Body of pancreas (tissue), 4 donors: ENCODE measurements at regions not wholly inside any gene's neighbourhood (a gene's known extent, or its start where the extent isn't known, plus 50 kb on each side); places are given as distances from the start of the nearest gene placed in this dataset.

Experiments used
- ATAC-seq: fragments of 150-250 bp; one replicate; pipeline ENCODE4 v1.9.1; 2016
- DNase-seq, 4 donors: peaks; one replicate each; pipeline ENCODE4 v3.0.0-alpha.2; 2019
- H3K27ac ChIP-seq, 4 donors: fragments of 200-600 bp; sonication (generic); 1 replicate in 3 of 4; 2 replicates in 1 of 4; pipeline versions ENCODE4 v1.5.1 to v1.6.1; 2016 to 2019; ENCODE audit warnings: mild to moderate bottlenecking in 1 of 4, mixed read lengths in 1 of 4, moderate library complexity in 1 of 4
- H3K27me3 ChIP-seq, 2 donors: fragments of 200-600 bp; sonication (generic); one replicate each; pipeline ENCODE4 v1.6.0; 2016; ENCODE audit warnings: mild to moderate bottlenecking in 1 of 2
- H3K36me3 ChIP-seq, 2 donors: fragments of 200-600 bp; sonication (generic); replicated peaks in 1 of 2; 2 replicates each; pipeline ENCODE4 v1.5.1; 2016; ENCODE audit warnings: low read depth in 2 of 2; ENCODE audit not compliant: insufficient read depth in 1 of 2
- H3K4me1 ChIP-seq: fragments of 200-600 bp; sonication (generic); one replicate; pipeline ENCODE4 v1.6.0; 2016
- H3K4me3 ChIP-seq, 2 donors: fragments of 200-600 bp; sonication (generic); 1 replicate in 1 of 2; 2 replicates in 1 of 2; pipeline ENCODE4 v1.5.1; 2016 to 2019
- H3K9me3 ChIP-seq, 3 donors: fragments of 200-600 bp; sonication (generic); 1 replicate in 2 of 3; 2 replicates in 1 of 3; pipeline ENCODE4 v1.5.1; 2016
- POLR2A ChIP-seq, 3 donors: fragments of 450-650 bp; IDR thresholded peaks; one replicate each; pipeline ENCODE4 v1.6.1; 2016; ENCODE audit warnings: antibody characterized with exemption in 3 of 3, mild to moderate bottlenecking in 2 of 3
- WGBS, 2 donors: methylation state at CpG; one replicate each; pipeline ENCODE4 v1.1.5; 2017; 5-methylcytosine and 5-hydroxymethylcytosine counted together
- intact Hi-C: fragments of 100-400 bp; cut with DNase I; formaldehyde crosslinking; loops from one replicate; pipeline ENCODE4 v1.15.1; 2023
- TF ChIP-seq, protein P1 (sequence below), 7 experiments: fragments of 450-650 bp in 4 of 7; fragments of 200-600 bp in 3 of 7; sonication (generic) in 3 of 7; IDR thresholded peaks; one replicate each; pipeline ENCODE4 v1.5.1; 2016 to 2019; ENCODE audit warnings: antibody characterized with exemption in 7 of 7

DNA sequence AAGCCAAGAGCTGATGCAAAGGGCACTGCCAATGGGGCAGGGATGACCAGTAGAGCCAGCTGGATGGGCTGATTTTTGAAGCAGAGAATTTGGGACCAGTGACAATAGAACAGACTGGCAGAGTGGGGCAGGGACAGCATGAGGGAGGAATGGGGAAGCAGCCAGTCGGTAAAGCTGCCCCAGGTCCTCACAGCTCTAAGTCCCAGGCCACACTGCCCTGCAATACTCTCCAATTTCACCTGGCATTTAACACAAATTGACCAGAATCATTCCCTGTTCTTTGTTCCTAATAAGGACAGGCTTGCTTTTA, 186.9 kb downstream of the CTTN start:
- Histone ChIP-seq H3K27ac (no peak overlapping the region), H3K27me3 (no peaks in the 10 kb centered on the region), H3K4me3 (no peak overlapping the region), H3K4me1 (no peaks in the 10 kb centered on the region), H3K36me3 (no peaks in the 10 kb centered on the region), H3K9me3 (no peaks in the 10 kb centered on the region)
- DNase-seq (no peak), ATAC-seq (no peak)
- WGBS, 2 donors = 89 to 92% methylated on average over 1 of the region's 1 CpG
- TF ChIP-seq, protein P1, sequence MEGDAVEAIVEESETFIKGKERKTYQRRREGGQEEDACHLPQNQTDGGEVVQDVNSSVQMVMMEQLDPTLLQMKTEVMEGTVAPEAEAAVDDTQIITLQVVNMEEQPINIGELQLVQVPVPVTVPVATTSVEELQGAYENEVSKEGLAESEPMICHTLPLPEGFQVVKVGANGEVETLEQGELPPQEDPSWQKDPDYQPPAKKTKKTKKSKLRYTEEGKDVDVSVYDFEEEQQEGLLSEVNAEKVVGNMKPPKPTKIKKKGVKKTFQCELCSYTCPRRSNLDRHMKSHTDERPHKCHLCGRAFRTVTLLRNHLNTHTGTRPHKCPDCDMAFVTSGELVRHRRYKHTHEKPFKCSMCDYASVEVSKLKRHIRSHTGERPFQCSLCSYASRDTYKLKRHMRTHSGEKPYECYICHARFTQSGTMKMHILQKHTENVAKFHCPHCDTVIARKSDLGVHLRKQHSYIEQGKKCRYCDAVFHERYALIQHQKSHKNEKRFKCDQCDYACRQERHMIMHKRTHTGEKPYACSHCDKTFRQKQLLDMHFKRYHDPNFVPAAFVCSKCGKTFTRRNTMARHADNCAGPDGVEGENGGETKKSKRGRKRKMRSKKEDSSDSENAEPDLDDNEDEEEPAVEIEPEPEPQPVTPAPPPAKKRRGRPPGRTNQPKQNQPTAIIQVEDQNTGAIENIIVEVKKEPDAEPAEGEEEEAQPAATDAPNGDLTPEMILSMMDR (IDR thresholded peaks at IDR 0.05) = no peak
- no peak for TF ChIP-seq POLR2A (IDR thresholded peaks at IDR 0.05)
- intact Hi-C loops = no loop called here

DNA sequence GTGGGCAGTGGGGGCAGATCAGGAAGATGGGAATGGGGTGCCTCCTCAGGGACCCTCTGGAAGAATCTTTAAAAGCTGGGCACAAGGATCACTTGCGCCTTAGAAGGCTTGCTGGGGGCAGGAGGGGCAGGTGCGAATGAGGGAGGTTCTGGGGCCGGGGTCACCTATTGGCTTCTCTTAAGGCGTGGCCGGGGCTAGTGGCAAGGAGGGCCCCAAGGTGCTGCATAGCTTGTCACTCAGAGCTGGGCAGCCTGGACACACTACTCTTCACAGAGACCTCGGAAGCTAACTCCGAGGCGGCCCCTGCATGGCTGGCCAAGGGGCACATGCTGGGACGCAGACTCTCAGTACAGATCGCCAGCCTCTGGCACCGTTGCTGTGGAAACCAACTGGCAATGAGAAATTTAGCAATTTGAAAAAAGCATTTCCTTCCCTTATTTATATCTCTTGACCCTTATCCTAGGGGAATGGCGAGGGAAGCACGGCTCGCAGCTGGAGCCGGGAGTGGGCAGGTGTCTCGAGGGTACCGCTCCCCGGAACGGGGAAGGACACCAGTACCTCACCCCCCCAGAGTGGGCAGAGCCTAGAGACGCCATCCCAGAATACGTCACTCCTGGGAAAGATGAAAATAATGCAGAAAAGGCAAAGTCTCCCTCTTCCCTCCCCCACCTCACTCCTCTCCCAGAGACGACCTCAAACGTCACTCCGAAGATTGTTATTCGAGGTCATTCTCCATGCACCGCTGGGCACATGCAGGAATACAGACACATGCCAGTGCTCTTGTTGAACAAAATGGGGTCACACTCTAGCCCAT, 188.1 kb downstream of the CTTN start:
- WGBS, 2 donors = 91 to 93% methylated on average over 25 to 26 of the region's 26 CpGs
- Histone ChIP-seq H3K36me3 (no peaks in the 10 kb centered on the region), H3K4me1 (no peaks in the 10 kb centered on the region), H3K27me3 (no peaks in the 10 kb centered on the region), H3K4me3 (no peak overlapping the region), H3K9me3 (no peaks in the 10 kb centered on the region), H3K27ac (no peak overlapping the region)
- ATAC-seq (no peak), DNase-seq (no peak)
- intact Hi-C loops = no loop called here
- no peak for TF ChIP-seq POLR2A (IDR thresholded peaks at IDR 0.05)
- TF ChIP-seq, protein P1 (IDR thresholded peaks at IDR 0.05) = no peak

DNA sequence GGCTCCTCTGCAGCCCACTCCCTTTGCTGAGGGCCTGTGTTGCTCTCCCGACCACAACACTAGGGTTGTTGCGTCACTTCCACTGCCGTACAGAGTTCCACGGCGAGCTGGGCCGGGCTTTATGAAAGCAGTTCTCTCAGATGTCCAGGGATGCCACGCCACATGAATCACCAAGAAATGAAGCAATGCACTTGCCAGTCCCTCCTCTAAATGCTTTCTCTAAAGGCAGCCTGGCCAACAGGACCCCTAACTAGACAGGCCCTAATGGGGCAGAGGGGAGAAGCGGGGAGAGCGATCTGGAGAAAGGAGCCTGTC, 188.7 kb downstream of the CTTN start:
- Histone ChIP-seq H3K4me1 (no peaks in the 10 kb centered on the region), H3K27ac (no peak overlapping the region), H3K9me3 (no peaks in the 10 kb centered on the region), H3K27me3 (no peaks in the 10 kb centered on the region), H3K4me3 (no peak overlapping the region), H3K36me3 (no peaks in the 10 kb centered on the region)
- intact Hi-C loops = no loop called here
- TF ChIP-seq POLR2A (IDR thresholded peaks at IDR 0.05) = no peak
- TF ChIP-seq, protein P1 (IDR thresholded peaks at IDR 0.05) = no peak
- DNase-seq (no peak), ATAC-seq (no peak)
- 79 to 91% methylated on average over 9 of the region's 9 CpGs for WGBS, 2 donors

DNA sequence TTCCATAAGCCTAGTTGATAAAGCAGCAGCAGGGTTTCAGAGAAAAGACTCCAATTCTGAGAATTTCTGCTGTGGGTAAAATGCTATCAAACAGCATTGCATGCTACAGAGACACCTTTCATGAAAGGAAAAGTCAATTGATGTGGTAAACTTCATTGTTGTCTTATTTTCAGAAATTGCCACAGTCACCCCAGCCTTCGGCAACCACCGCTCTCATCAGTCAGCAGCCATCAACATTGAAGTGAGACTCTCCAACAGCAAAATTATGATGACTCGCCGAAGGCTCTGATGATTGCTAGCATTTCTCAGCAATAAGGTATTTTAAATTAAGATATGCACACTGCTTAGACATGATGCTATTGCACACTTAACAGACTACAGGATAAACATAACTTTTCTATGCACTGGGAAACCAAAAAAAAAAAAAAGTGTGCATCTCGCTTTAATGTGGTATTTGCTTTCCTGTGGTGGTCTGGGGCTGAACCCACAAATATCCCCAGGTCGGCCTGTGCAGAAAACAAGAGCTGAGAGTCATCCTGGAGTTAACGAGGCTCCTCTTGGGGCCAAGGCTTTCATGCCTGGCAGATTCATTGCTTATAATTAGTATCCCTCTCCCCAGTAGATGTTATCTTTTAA, 192.1 kb downstream of the CTTN start:
- no peaks in the 10 kb centered on the region for H3K36me3 ChIP-seq
- no peaks in the 10 kb centered on the region for H3K27me3 ChIP-seq
- H3K4me3 ChIP-seq = no peak overlapping the region
- intact Hi-C loops = no loop called here
- no peak for DNase-seq
- H3K27ac ChIP-seq = no peak overlapping the region
- TF ChIP-seq POLR2A (IDR thresholded peaks at IDR 0.05) = no peak
- TF ChIP-seq, protein P1 (IDR thresholded peaks at IDR 0.05) = no peak
- no peak for ATAC-seq
- no peaks in the 10 kb centered on the region for H3K4me1 ChIP-seq
- H3K9me3 ChIP-seq = no peaks in the 10 kb centered on the region
- 84 to 91% methylated on average over 7 of the region's 7 CpGs for WGBS, 2 donors
